ENCODE measurements at regions not wholly inside any gene's neighbourhood (a gene's known extent, or its start where the extent isn't known, plus 50 kb on each side); places are given as distances from the start of the nearest gene placed in this dataset.

DNA sequence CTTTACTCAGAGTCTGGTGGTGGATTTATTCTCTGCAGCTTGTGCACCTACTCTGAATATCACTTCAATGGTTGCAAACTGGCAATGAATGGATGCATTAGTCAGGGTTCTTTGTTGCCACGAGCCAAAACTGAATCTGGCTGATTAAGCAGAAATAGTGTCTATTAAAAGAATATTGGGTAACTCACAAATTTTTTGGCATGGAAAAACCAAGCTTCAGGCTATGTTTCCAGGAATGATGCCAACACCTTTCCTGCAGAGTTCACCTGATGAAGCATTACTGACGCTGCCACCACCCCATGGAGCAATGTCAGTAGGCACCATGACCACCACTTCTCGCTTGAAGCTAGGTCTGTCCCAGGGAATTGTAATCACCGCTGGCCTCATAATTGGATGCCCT is 597.8 kb upstream of the SLC10A2 start:
- DNase-seq: no peak
- H3K27me3 ChIP-seq (ENCODE audit: insufficient read depth, low read length, poor library complexity): no peaks in the 10 kb centered on the region

GRCh38 chr13:103656311-103656710 is 590.1 kb upstream of the SLC10A2 start:
- H3K27me3 ChIP-seq (ENCODE audit: insufficient read depth, low read length, poor library complexity): no peaks in the 10 kb centered on the region
- H4K20me1 ChIP-seq (ENCODE audit: insufficient read depth, low read length): no peaks in the 10 kb centered on the region
- H3K79me2 ChIP-seq (ENCODE audit: insufficient read depth, low read length): no peaks in the 10 kb centered on the region
- no peak overlapping the region for H3K9ac ChIP-seq (ENCODE audit: low read depth, low read length)
- TF ChIP-seq CTCF (IDR thresholded peaks at IDR 0.05; ENCODE audit: borderline replicate concordance, extremely low read depth, low read length, poor library complexity, severe bottlenecking) (no peak), EZH2 (IDR thresholded peaks at IDR 0.05; ENCODE audit: borderline replicate concordance, low read depth, low read length, severe bottlenecking) (no peak)
- H3K27ac ChIP-seq (ENCODE audit: low read length): no peak overlapping the region
- no peaks in the 10 kb centered on the region for H3K36me3 ChIP-seq (ENCODE audit: insufficient read depth, low read length)
- H3K4me1 ChIP-seq (ENCODE audit: insufficient read depth, low read length): no peaks in the 10 kb centered on the region
- DNase-seq (no peak), ATAC-seq (ENCODE audit: insufficient read depth, low read depth) (no peak)
- H3K4me3 ChIP-seq (ENCODE audit: low read depth in 1 of 2, low read length in 2 of 2): no peak overlapping the region
- no peak overlapping the region for H2AFZ ChIP-seq (ENCODE audit: low read depth, low read length)
- no peaks in the 10 kb centered on the region for H3K9me3 ChIP-seq (ENCODE audit: insufficient read depth, low read length, severe bottlenecking)
- no peak overlapping the region for H3K4me2 ChIP-seq (ENCODE audit: insufficient read depth, low read length)

More for the DNA sequence above, 597.8 kb upstream of the SLC10A2 start:
- no peak for ATAC-seq (ENCODE audit: insufficient read depth, low read depth)
- H3K4me1 ChIP-seq (ENCODE audit: insufficient read depth, low read length): no peaks in the 10 kb centered on the region
- H3K36me3 ChIP-seq (ENCODE audit: insufficient read depth, low read length): no peaks in the 10 kb centered on the region
- H3K4me3 ChIP-seq (ENCODE audit: low read depth in 1 of 2, low read length in 2 of 2): no peak overlapping the region
- H3K27ac ChIP-seq (ENCODE audit: low read length): no peak overlapping the region
- no peaks in the 10 kb centered on the region for H3K9me3 ChIP-seq (ENCODE audit: insufficient read depth, low read length, severe bottlenecking)
- no peaks in the 10 kb centered on the region for H3K79me2 ChIP-seq (ENCODE audit: insufficient read depth, low read length)
- H4K20me1 ChIP-seq (ENCODE audit: insufficient read depth, low read length): no peaks in the 10 kb centered on the region
- H3K9ac ChIP-seq (ENCODE audit: low read depth, low read length): no peak overlapping the region
- TF ChIP-seq EZH2 (IDR thresholded peaks at IDR 0.05; ENCODE audit: borderline replicate concordance, low read depth, low read length, severe bottlenecking) (no peak), CTCF (IDR thresholded peaks at IDR 0.05; ENCODE audit: borderline replicate concordance, extremely low read depth, low read length, poor library complexity, severe bottlenecking) (no peak)
- no peak overlapping the region for H3K4me2 ChIP-seq (ENCODE audit: insufficient read depth, low read length)
- H2AFZ ChIP-seq (ENCODE audit: low read depth, low read length): no peak overlapping the region

DNA sequence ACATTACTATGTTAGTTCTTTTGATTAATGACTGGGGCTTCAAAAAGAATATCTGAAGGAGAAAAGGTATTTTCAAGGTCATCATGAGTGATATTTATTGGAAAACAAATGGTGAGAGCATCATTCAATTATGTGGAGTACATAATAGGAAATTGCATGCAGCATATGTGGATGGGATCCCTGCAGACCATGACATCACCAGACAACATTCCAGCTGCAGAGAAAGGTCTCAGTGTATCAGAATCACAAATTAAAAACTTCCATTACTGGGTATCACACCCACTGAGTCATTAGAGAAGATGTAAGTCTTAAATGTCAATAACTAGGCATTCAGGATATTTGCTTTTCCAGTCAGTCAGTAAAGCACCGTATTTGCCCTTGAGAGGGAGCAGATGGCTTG is 574.4 kb upstream of the SLC10A2 start:
- no peaks in the 10 kb centered on the region for H4K20me1 ChIP-seq (ENCODE audit: insufficient read depth, low read length)
- no peak overlapping the region for H3K27ac ChIP-seq (ENCODE audit: low read length)
- H3K9ac ChIP-seq (ENCODE audit: low read depth, low read length): no peak overlapping the region
- no peak overlapping the region for H3K4me2 ChIP-seq (ENCODE audit: insufficient read depth, low read length)
- TF ChIP-seq CTCF (IDR thresholded peaks at IDR 0.05; ENCODE audit: borderline replicate concordance, extremely low read depth, low read length, poor library complexity, severe bottlenecking) (no peak), EZH2 (IDR thresholded peaks at IDR 0.05; ENCODE audit: borderline replicate concordance, low read depth, low read length, severe bottlenecking) (no peak)
- H2AFZ ChIP-seq (ENCODE audit: low read depth, low read length): no peak overlapping the region
- no peaks in the 10 kb centered on the region for H3K9me3 ChIP-seq (ENCODE audit: insufficient read depth, low read length, severe bottlenecking)
- no peaks in the 10 kb centered on the region for H3K4me1 ChIP-seq (ENCODE audit: insufficient read depth, low read length)
- H3K4me3 ChIP-seq (ENCODE audit: low read depth in 1 of 2, low read length in 2 of 2): no peak overlapping the region
- H3K27me3 ChIP-seq (ENCODE audit: insufficient read depth, low read length, poor library complexity): no peaks in the 10 kb centered on the region
- no peaks in the 10 kb centered on the region for H3K79me2 ChIP-seq (ENCODE audit: insufficient read depth, low read length)
- no peak for ATAC-seq (ENCODE audit: insufficient read depth, low read depth)
- DNase-seq: no peak
- H3K36me3 ChIP-seq (ENCODE audit: insufficient read depth, low read length): no peaks in the 10 kb centered on the region

- Histone ChIP-seq H3K27me3 (ENCODE audit: insufficient read depth, low read length, poor library complexity) (no peaks in the 10 kb centered on the region), H2AFZ (ENCODE audit: low read depth, low read length) (no peak overlapping the region), H3K79me2 (ENCODE audit: insufficient read depth, low read length) (no peaks in the 10 kb centered on the region), H3K36me3 (ENCODE audit: insufficient read depth, low read length) (no peaks in the 10 kb centered on the region), H3K4me2 (ENCODE audit: insufficient read depth, low read length) (no peak overlapping the region), H3K9me3 (ENCODE audit: insufficient read depth, low read length, severe bottlenecking) (no peaks in the 10 kb centered on the region), H3K4me3 (ENCODE audit: low read depth in 1 of 2, low read length in 2 of 2) (no peak overlapping the region), H4K20me1 (ENCODE audit: insufficient read depth, low read length) (no peaks in the 10 kb centered on the region), H3K4me1 (ENCODE audit: insufficient read depth, low read length) (no peaks in the 10 kb centered on the region), H3K9ac (ENCODE audit: low read depth, low read length) (no peak overlapping the region), H3K27ac (ENCODE audit: low read length) (no peak overlapping the region)
- no peak for DNase-seq
- ATAC-seq (ENCODE audit: insufficient read depth, low read depth): no peak
- TF ChIP-seq EZH2 (IDR thresholded peaks at IDR 0.05; ENCODE audit: borderline replicate concordance, low read depth, low read length, severe bottlenecking) (no peak), CTCF (IDR thresholded peaks at IDR 0.05; ENCODE audit: borderline replicate concordance, extremely low read depth, low read length, poor library complexity, severe bottlenecking) (no peak)
Observed at GRCh38 chr13:103639326-103639725, 573.1 kb upstream of the SLC10A2 start.
